GM18870 (cell line): ENCODE measurements at regions not wholly inside any gene's neighbourhood (a gene's known extent, or its start where the extent isn't known, plus 50 kb on each side); places are given as distances from the start of the nearest gene placed in this dataset.
"Not testable (repeated sequence)": the region's sequence is repeated elsewhere in the genome, so short reads cannot be mapped to it uniquely, and the experiment has no call there.

Experiments
- ATAC-seq: cut with Tn5 transposase; IDR thresholded peaks from one replicate; pipeline ENCODE4 v1.9.1; 2021; ENCODE audit warnings: moderate library complexity; ENCODE audit not compliant: unreplicated experiment

GRCh38 chr18:60888071-60888624, 445.1 kb upstream of the CDH20 start:
- ATAC-seq: no peak

DNA sequence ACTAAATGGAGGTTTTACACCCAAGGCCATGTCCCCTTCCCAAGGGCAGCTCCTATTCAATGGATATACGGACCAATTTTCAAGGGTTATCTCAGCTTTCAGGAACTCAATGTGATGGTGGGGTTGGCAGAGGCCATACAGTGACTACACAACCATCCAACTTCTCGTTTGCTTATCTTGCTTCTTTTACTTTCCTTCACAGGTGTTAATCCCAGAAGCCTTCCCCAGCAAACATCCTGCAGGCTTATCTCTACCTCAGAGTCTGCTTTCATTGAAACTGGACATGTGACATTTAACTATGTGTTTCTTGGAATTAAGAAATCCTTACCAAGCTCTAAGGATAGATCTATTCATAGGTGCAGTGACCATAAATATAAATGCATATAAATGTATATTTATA, 443.8 kb upstream of the CDH20 start:
- no peak for ATAC-seq

- ATAC-seq: no peak
Measured at GRCh38 chr18:60891936-60892335, 441.3 kb upstream of the CDH20 start.

- ATAC-seq: no peak
Measured at GRCh38 chr18:60892441-60892840, 440.8 kb upstream of the CDH20 start.

DNA sequence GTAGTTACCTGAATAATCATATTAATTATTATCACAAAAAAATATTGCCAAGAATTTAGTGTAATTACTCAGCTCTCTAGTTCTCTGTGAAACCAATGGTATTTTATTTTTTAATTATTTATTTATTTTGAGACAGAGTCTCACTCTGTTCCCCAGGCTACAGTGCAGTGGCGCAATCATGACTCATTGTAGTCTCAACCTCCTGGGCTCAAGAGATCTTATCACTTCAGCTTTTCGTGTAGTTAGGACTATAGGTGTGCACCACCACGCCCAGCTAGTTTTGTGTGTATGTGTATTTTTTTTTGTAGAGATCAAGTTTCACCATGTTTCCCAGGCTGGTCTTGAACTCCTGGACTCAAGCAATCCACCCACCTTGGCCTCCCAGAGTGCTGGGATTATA, 440.4 kb upstream of the CDH20 start:
- no peak for ATAC-seq

DNA sequence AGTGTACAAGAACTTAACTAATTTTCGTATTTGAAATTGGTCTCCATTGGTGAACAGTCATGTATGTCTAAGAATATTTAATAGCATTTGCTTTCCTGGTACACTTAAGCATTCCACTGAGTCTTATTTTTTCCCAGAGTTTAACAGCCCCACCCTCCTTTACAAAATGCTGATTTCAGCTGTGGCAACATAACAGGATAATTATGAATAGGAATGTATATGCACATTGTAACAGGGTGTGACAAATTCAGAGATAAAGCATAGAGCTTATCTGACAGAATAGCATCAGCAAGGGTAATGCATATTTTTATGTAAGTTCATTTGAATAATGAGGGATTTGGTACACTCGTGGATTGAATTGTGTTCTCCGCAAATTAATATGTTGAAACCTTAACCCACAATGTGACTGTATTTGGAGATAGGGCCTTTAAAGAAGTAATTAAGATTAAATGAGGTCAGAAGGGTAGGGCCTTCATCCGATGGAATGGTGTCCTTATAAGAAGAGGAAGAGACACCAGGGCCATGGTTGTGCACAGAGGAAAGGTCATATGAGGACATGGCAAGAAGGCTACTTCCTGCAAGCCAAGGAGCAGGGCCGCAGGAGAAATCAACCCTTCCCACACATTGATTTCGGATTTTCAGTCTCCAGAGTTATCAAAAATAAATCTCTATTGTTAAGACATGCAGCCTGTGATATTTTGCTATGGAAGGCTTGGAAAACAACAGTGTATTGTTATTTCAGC, 439.7 kb upstream of the CDH20 start:
- ATAC-seq: no peak

DNA sequence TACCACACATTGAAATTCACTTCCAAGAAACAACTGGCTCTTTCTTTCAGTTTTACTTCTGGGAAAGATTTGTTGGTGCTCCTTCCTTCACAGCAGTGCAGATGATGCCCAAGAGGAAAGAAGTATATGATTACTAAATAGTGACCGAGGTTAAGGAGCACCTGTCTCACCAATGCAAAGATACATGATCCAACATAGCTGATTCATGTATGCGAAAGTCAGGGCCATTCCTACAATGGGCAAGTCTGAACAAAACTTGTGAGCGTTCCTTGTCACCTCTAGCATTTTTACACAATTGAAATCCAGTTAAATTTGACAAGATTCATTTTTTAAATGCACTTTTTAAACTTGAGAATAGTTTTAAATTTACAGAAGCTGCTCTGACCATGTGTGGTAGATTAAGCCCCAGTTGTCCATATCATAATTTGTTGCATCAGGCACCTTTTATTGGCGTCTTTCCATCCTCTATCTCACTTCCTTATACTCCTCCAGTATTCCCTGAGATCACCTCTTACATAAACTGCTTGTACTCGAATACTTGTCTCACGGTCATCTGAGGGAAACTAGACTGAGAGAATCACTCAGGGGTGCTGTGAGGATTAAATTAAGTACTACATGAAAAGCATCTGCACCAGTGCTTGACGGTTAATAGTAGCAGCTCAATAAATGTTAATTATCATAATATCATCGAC, 438.8 kb upstream of the CDH20 start:
- no peak for ATAC-seq

GRCh38 chr18:60895181-60895580, 438.0 kb upstream of the CDH20 start:
- no peak for ATAC-seq

DNA sequence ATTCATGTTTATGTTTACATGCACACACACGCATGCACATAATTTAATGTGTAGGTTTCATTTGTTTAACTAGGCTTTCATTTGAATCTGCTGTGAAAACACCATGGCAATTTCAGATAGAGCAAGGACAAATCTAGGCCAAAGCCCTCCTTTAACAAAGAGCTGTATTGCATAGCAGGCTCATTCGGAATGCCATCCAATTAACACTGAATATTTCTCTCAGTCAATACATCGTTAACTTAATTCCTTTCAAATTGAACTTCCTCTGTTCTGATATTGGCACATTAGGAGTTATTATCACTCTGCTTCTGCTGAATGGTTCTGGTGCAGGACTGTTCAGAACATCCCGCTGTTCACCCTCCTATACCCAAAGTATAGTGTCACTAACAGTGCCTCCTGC, 435.1 kb upstream of the CDH20 start:
- no peak for ATAC-seq

DNA sequence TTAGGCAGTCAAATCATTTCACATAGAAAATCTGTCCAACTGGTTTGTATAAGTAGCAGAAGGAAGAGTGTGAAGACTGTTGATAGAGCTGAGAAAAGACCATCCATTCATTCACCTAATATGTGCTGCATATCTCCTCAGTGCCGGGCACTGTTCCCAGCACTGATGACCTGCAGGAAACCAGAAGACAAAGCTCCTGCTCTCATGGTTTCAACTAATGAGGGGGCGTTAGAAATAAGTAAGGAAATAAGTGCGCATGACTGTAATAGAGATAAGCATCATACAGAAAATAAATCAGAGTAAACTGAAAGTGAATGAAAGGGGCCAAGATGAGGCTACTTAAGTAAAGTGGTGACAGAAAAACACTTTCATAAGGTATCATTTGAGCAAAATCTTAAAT, 427.5 kb upstream of the CDH20 start:
- ATAC-seq: no peak

- no peak for ATAC-seq
Measured at GRCh38 chr18:60910534-60910933, 422.7 kb upstream of the CDH20 start.

GRCh38 chr18:60911504-60911903, 421.7 kb upstream of the CDH20 start:
- no peak for ATAC-seq

DNA sequence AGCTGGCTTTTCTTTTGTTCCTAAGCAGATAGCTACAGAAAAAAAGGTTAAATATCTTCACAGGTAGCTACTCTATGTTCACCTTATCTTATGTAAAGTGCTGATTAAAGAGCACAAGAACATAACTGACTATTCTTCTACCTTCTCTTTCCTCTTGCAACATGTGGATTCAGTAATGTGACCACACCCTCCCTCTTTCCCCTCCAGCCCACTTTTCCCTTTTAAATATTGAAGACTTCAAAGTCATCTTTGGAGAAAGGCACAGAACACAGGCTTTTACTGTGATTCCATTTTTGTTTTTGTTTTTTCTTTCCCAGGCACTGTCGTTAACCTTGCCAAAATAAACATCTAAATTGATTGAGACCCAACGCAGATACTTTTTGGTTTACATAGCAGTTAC, 418.1 kb upstream of the CDH20 start:
- no peak for ATAC-seq

DNA sequence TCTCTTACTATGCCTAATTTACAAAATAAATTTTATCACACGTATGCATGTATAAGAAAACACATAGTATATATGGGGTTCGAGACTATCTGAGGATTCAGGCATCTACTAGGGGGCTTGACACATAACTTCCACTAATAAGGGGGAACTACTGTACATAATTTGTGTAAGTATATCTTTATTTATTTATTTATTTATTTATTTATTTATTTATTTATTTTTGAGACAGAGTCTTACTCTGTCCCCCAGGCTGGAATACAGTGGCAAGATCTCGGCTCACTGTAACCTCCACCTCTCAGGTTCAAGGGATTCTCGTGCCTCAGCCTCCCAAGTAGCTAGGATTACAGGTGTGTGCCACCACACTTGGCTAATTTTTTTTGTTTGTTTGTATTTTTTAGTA, 414.4 kb upstream of the CDH20 start:
- ATAC-seq: not testable (repeated sequence)

- ATAC-seq: no peak
Measured at GRCh38 chr18:60925892-60926291, 407.3 kb upstream of the CDH20 start.

GRCh38 chr18:60929966-60930365, 403.3 kb upstream of the CDH20 start:
- ATAC-seq: no peak

DNA sequence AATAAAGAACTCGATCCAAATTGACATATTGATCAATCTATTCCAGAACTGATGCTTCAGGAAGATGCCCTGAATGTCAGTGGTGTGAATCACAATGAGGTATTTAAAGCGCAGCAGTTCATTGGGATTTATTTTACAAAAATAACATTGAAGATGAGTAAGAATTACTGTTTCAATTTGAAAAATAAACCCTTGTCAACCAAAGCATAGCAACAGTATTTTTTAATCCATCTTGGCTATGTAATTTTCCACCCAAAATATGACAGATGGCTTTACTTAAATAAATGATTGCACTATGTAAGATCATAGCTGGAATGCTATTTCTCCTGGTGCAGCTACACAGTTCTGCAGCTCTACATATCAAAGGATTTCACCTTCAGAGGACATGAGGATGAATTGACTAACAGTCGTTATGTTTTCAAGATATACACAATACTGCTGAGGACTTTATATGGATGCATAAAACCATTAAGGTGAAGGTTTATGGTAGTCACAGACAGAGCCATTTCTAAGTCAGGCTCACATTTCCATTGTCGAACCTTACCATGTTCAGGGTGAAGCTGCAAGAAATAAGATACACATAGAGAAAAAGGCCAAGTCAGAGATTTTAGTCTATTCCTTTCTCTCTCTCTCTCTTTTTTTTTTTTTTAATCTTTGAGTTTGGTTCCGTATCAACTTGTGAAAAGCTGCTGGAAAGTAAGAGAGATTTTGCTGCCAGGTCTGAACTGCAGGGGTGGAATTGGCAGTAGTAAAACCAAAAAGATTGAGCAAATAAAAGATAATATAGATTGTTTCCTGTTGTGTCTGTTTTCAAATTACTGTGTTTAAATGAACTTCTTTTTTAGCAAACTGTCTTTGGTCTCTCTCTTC, 398.0 kb upstream of the CDH20 start:
- ATAC-seq: no peak

GRCh38 chr18:60936101-60936500, 397.1 kb upstream of the CDH20 start:
- ATAC-seq: no peak

GRCh38 chr18:60943297-60943696, 389.9 kb upstream of the CDH20 start:
- no peak for ATAC-seq

- no peak for ATAC-seq
Measured at GRCh38 chr18:60950634-60951033, 382.6 kb upstream of the CDH20 start.

- ATAC-seq: no peak
Measured at GRCh38 chr18:60951091-60951490, 382.1 kb upstream of the CDH20 start.
